Epithelial cell of esophagus (primary cell): ENCODE measurements at regions not wholly inside any gene's neighbourhood (a gene's known extent, or its start where the extent isn't known, plus 50 kb on each side); places are given as distances from the start of the nearest gene placed in this dataset.

ENCODE experiments used
- DNase-seq: peaks from one replicate; pipeline ENCODE4 v3.0.0; 2010; ENCODE audit warnings: low read depth
- H3K4me3 ChIP-seq: 2 replicates; pipeline ENCODE4 v1.5.1; 2011; ENCODE audit warnings: mild to moderate bottlenecking, low read length, control low read depth
- TF ChIP-seq, protein P1 (sequence below): IDR thresholded peaks from 2 replicates; pipeline ENCODE4 v1.5.1; 2011; ENCODE audit warnings: low read depth, mild to moderate bottlenecking, low read length, control low read depth, inconsistent platforms; ENCODE audit not compliant: insufficient read depth; ENCODE audit errors: missing control alignments

DNA sequence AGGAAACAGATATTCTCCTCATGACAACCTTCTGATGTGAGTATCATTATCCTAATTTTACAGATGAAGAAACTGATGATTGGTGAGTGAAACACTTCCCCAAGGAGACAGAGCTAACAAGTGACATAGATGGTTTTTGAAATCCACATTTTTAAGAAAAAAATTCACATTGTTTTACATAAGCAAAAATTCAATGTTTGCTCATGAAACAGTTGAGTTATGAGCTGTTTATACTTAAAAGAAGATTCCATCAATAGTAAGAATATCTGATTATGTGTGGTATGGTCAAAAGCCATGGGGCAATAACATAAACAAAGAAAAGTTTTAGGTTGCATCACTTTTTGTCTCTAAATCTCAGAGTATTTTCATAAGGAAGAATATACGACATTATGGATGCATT is 167.9 kb upstream of the PAPPA start:
- TF ChIP-seq, protein P1, sequence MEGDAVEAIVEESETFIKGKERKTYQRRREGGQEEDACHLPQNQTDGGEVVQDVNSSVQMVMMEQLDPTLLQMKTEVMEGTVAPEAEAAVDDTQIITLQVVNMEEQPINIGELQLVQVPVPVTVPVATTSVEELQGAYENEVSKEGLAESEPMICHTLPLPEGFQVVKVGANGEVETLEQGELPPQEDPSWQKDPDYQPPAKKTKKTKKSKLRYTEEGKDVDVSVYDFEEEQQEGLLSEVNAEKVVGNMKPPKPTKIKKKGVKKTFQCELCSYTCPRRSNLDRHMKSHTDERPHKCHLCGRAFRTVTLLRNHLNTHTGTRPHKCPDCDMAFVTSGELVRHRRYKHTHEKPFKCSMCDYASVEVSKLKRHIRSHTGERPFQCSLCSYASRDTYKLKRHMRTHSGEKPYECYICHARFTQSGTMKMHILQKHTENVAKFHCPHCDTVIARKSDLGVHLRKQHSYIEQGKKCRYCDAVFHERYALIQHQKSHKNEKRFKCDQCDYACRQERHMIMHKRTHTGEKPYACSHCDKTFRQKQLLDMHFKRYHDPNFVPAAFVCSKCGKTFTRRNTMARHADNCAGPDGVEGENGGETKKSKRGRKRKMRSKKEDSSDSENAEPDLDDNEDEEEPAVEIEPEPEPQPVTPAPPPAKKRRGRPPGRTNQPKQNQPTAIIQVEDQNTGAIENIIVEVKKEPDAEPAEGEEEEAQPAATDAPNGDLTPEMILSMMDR = no peak
- no peak for DNase-seq
- H3K4me3 ChIP-seq = no peak overlapping the region

DNA sequence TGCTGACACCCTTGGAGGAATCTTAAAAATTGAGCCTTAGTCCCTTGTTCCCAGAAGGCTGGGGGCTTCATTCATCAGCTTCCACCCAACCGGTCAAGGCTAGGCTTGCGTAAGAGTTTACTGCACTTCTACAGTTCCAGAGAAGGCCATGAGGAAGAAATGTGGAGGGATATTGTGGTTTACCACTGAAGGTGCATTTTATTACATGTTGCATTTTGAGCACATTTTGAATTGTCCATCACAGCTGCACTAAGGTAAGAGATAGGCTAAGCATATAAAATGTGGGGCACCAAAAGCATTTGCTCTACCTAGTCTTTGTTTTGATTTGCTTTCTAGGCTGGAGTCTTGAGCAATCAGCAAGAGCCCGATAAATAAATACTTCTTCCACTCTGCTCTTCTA is 167.1 kb upstream of the PAPPA start:
- DNase-seq = no peak
- TF ChIP-seq, protein P1 = no peak

DNA sequence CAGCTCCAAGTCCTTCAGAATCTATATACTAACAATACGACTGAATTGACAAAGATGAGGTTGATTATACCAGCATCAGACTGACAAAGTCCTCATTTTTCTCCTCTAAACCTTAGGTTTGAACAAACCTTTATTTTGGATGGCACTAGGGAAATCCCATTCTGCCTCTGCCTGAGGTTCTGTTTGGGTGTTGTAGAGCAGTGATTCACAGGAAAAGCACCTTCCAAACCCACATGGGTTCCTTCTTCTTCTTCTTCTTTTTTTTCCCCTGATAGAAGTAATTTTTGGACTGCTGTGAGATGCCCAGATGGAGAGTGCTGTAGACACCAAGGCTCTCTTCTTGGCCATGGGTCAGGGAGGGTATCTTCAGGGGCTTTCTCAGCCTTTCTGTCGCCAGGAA is 164.9 kb upstream of the PAPPA start:
- no peak overlapping the region for H3K4me3 ChIP-seq
- TF ChIP-seq, protein P1 = no peak
- no peak for DNase-seq

More for the DNA sequence above, 167.1 kb upstream of the PAPPA start:
- no peak overlapping the region for H3K4me3 ChIP-seq

DNA sequence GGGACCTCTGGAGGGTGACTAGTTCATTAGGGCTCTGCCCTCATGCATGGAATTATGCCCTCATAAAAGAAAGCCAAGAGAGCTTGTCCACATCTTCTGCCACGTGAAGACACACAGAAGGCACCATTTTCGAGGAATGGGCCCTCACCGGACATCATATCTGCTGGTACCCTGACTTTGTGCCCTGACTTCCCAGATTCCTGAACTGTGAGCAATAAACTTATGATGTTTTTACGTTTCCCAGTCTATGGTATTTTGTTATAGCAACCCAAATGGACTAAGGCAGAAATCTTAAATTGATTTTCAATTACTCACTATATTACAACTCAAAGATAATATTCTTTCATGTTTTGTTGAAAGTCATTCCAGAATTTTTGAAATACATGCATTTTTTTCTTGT is 163.8 kb upstream of the PAPPA start:
- H3K4me3 ChIP-seq = no peak overlapping the region
- TF ChIP-seq, protein P1 = no peak
- no peak for DNase-seq

DNA sequence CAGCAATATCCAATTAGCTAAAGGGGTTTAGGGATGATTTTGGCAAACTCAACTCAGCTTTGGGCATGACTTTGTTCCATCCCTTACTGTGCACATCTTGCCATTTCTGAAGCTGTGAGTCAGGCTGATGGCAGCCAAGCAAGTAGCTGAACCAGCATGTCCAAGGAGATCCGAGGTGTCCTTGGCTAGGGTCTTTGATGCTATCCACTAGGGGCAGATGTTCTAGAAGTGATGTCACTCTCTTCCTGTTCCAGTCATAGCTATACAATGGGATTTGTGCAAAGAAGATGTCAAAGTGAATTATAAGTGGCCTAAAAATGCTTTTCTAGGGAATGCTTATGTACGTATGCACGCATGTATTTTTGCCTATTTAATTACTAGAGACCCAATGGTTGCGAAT is 160.8 kb upstream of the PAPPA start:
- peak; percentile 55 for DNase-seq
- TF ChIP-seq, protein P1 = peak; percentile 11
- no peak overlapping the region for H3K4me3 ChIP-seq

DNA sequence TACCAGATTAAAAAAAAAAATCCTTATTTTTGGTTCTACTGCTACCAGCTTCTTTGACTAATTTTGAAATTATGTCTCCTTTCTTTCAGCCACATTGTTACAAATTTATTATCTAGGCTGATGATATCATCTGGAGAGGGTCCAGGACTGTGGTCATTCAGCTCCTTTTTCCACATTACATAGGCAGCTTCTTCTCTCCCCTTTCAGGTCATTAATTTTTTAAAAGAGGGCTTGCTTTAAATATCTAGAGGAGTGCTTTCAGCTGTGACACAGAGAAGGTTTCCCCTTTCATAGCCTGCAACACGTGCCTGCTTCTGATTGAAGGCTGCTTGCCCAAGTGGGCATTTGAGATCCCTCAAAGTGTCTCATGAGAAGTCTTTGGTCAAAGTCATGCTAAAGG is 155.7 kb upstream of the PAPPA start:
- TF ChIP-seq, protein P1 = no peak
- DNase-seq = no peak
- no peak overlapping the region for H3K4me3 ChIP-seq

DNA sequence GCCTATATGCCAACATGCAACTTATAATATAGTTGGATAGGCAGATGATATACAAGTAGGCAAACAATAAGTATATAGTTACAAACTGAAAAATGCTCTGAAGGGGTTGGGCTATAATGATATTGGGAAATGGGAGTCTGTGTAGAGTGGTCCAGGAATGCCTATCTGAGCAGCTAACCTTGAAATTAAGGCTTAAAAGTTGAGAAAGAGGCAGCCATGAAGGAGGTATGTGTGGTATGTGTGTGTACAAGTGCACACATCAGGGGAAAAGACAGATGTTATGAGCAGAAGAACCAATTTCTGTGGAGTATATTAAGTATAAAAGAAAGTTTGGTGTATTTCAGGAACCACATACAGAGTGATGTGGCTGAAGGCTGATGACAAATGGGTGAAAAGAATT is 154.9 kb upstream of the PAPPA start:
- DNase-seq = no peak
- no peak overlapping the region for H3K4me3 ChIP-seq
- TF ChIP-seq, protein P1 = no peak
